ENCODE measurements at regions not wholly inside any gene's neighbourhood (a gene's known extent, or its start where the extent isn't known, plus 50 kb on each side); places are given as distances from the start of the nearest gene placed in this dataset.
A peak's percentile ranks its signal among the peaks of the same experiment; 100 is the strongest.

- peak; percentile 85 for DNase-seq
These were observed 228.6 kb upstream of the STK17B start for GRCh38 chr2:196399722-196400691.

GRCh38 chr2:196403471-196403870 lies 232.1 kb upstream of the STK17B start:
- DNase-seq: peak; percentile 20

- no peak for DNase-seq
These were observed 232.9 kb upstream of the STK17B start for GRCh38 chr2:196404276-196404675.

GRCh38 chr2:196407675-196408264 lies 231.7 kb upstream of the CCDC150 start:
- DNase-seq: no peak

- DNase-seq: no peak
These were observed 230.1 kb upstream of the CCDC150 start for GRCh38 chr2:196409376-196409775.

- no peak for DNase-seq
These were observed 229.5 kb upstream of the CCDC150 start for GRCh38 chr2:196410008-196410407.

GRCh38 chr2:196413821-196414274 lies 225.7 kb upstream of the CCDC150 start:
- DNase-seq: no peak

- DNase-seq: no peak
These were observed 224.1 kb upstream of the CCDC150 start for GRCh38 chr2:196415384-196415783.

GRCh38 chr2:196420143-196420542 lies 219.4 kb upstream of the CCDC150 start:
- DNase-seq: no peak

- no peak for DNase-seq
These were observed 217.6 kb upstream of the CCDC150 start for GRCh38 chr2:196421880-196422279.

GRCh38 chr2:196422361-196422760 lies 217.2 kb upstream of the CCDC150 start:
- DNase-seq: no peak

GRCh38 chr2:196426122-196426521 lies 213.4 kb upstream of the CCDC150 start:
- no peak for DNase-seq

- no peak for DNase-seq
These were observed 211.4 kb upstream of the CCDC150 start for GRCh38 chr2:196427986-196428634.

GRCh38 chr2:196431076-196431475 lies 208.4 kb upstream of the CCDC150 start:
- DNase-seq: no peak

- no peak for DNase-seq
These were observed 207.6 kb upstream of the CCDC150 start for GRCh38 chr2:196431957-196432356.

- DNase-seq: no peak
These were observed 206.4 kb upstream of the CCDC150 start for GRCh38 chr2:196433116-196433515.

- DNase-seq: no peak
These were observed 205.3 kb upstream of the CCDC150 start for GRCh38 chr2:196434217-196434616.

GRCh38 chr2:196435189-196435588 lies 204.3 kb upstream of the CCDC150 start:
- DNase-seq: no peak

GRCh38 chr2:196437626-196438025 lies 201.9 kb upstream of the CCDC150 start:
- no peak for DNase-seq

- no peak for DNase-seq
These were observed 199.8 kb upstream of the CCDC150 start for GRCh38 chr2:196439760-196440159.

GRCh38 chr2:196440413-196440812 lies 199.1 kb upstream of the CCDC150 start:
- no peak for DNase-seq

GRCh38 chr2:196441527-196441926 lies 198.0 kb upstream of the CCDC150 start:
- no peak for DNase-seq

GRCh38 chr2:196442211-196442610 lies 197.3 kb upstream of the CCDC150 start:
- no peak for DNase-seq

- no peak for DNase-seq
These were observed 195.1 kb upstream of the CCDC150 start for GRCh38 chr2:196444442-196444841.

All from amniotic stem cell (primary cell).